GM12878 (cell line): ENCODE measurements at regions not wholly inside any gene's neighbourhood (a gene's known extent, or its start where the extent isn't known, plus 50 kb on each side); places are given as distances from the start of the nearest gene placed in this dataset.
"Not testable (repeated sequence)": the region's sequence is repeated elsewhere in the genome, so short reads cannot be mapped to it uniquely, and the experiment has no call there.

Experiments
- ATAC-seq: fragments of 200-7000 bp; cut with Tn5 transposase; 3 replicates; pipeline ENCODE4 v1.9.1; 2020; ENCODE audit warnings: mild to moderate bottlenecking, moderate library complexity
- BruUV-seq: library from RNA; stranded (reverse); fragments of 400-500 nt; replicated peaks from 2 replicates; lab custom pipeline; 2021; lab: Mats Ljungman, UMichigan
- CTCF ChIA-PET: fragments of 300-600 bp; sonication (Branson Sonifier 250); formaldehyde crosslinking; extraction: SDS; loops from one replicate; lab custom pipeline; 2021; ENCODE audit warnings: inconsistent platforms; lab: Yijun Ruan, JAX
- POLR2A ChIA-PET: fragments of 350-600 bp; formaldehyde crosslinking; extraction: SDS; loops from one replicate; lab custom pipeline; 2021; ENCODE audit warnings: inconsistent platforms; lab: Charles Lee
- RAD21 ChIA-PET: fragments of 300-600 bp; sonication (Branson Sonifier 250); formaldehyde crosslinking; loops from one replicate; lab custom pipeline; 2023; ENCODE audit warnings: antibody characterized with exemption; ENCODE audit not compliant: unreplicated experiment; lab: Charles Lee
- SMC1A ChIA-PET: fragments of 300-600 bp; sonication (Branson Sonifier 250); formaldehyde crosslinking; loops from one replicate; lab custom pipeline; 2023; ENCODE audit not compliant: unreplicated experiment, uncharacterized antibody; lab: Charles Lee
- DNase-seq: peaks from one replicate; pipeline ENCODE4 v3.0.0-alpha.2; 2011; ENCODE audit warnings: low read depth, low spot score
- FAIRE-seq: peaks from 3 replicates; lab custom pipeline; 2011; peaks lifted over from hg19 to GRCh38; lab: Jason Lieb, UNC
- H2AFZ ChIP-seq: 2 replicates; pipeline ENCODE4 v1.6.0; 2011; ENCODE audit warnings: low read depth, low read length, control low read depth; ENCODE audit not compliant: control insufficient read depth
- H3K27ac ChIP-seq: 2 replicates; pipeline ENCODE4 v1.5.1; 2011; ENCODE audit warnings: control low read depth; ENCODE audit not compliant: control insufficient read depth, insufficient read depth
- H3K27me3 ChIP-seq, 2 experiments: replicated peaks in 1 of 2; 2 replicates each; pipeline versions ENCODE4 v1.6.0 to v1.6.1; 2011; ENCODE audit warnings: low read length in 1 of 2; ENCODE audit not compliant: control insufficient read depth in 2 of 2, insufficient read depth in 2 of 2
- H3K36me3 ChIP-seq, 2 experiments: 2 replicates each; pipeline ENCODE4 v1.5.1; 2011; ENCODE audit warnings: low read length in 1 of 2; ENCODE audit not compliant: control insufficient read depth in 2 of 2, insufficient read depth in 2 of 2
- H3K4me1 ChIP-seq: 2 replicates; pipeline ENCODE4 v1.6.1; 2011; ENCODE audit warnings: mild to moderate bottlenecking, low read length, moderate library complexity, mixed read lengths; ENCODE audit not compliant: control insufficient read depth, insufficient read depth
- H3K4me2 ChIP-seq: 2 replicates; pipeline ENCODE4 v1.6.0; 2011; ENCODE audit warnings: control low read depth; ENCODE audit not compliant: control insufficient read depth, insufficient read depth
- H3K4me3 ChIP-seq: fragments of 200-600 bp; sonication (generic); 2 replicates; pipeline ENCODE4 v1.5.1; 2016
- H3K79me2 ChIP-seq: 2 replicates; pipeline ENCODE4 v1.6.0; 2011; ENCODE audit warnings: low read length; ENCODE audit not compliant: control insufficient read depth, insufficient read depth
- H3K9ac ChIP-seq: 2 replicates; pipeline ENCODE4 v1.8.0; 2011; ENCODE audit warnings: low read length, control low read depth, mixed read lengths; ENCODE audit not compliant: control insufficient read depth, insufficient read depth
- H3K9me3 ChIP-seq: replicated peaks from 3 replicates; pipeline ENCODE4 v1.5.1; 2011; ENCODE audit warnings: mild to moderate bottlenecking, low read length; ENCODE audit not compliant: control insufficient read depth, insufficient read depth
- H4K20me1 ChIP-seq: 2 replicates; pipeline ENCODE4 v1.6.0; 2011; ENCODE audit not compliant: control insufficient read depth, insufficient read depth
- FOXK2 ChIP-seq: fragments of 450-650 bp; IDR thresholded peaks from 2 replicates; pipeline ENCODE4 v1.6.1; 2017; ENCODE audit warnings: mild to moderate bottlenecking, moderate library complexity
- WGBS: methylation state at CpG from one replicate; pipeline ENCODE4 v1.1.6; 2016; ENCODE audit warnings: low lambda C conversion rate; ENCODE audit not compliant: insufficient replicate concordance, insufficient coverage; ENCODE audit errors: missing lambda C conversion rate; 5-methylcytosine and 5-hydroxymethylcytosine counted together
- in situ Hi-C: fragments of 300-500 bp; cut with MboI; formaldehyde crosslinking; loops from 9 replicates; pipeline ENCODE4 v1.14.3; 2018; ENCODE audit warnings: mixed read lengths
- intact Hi-C: fragments of 100-400 bp; cut with micrococcal nuclease; formaldehyde crosslinking; loops from one replicate; pipeline ENCODE4 v1.14.2; 2022; ENCODE audit not compliant: unreplicated experiment

GRCh38 chr21:10431995-10432394 lies 89.4 kb upstream of the TPTE start:
- H3K4me2 ChIP-seq, FAIRE-seq, H3K79me2 ChIP-seq, CTCF ChIA-PET, ATAC-seq, BruUV-seq, RAD21 ChIA-PET, H3K27ac ChIP-seq, H2AFZ ChIP-seq, H3K9ac ChIP-seq, H3K4me3 ChIP-seq, H3K9me3 ChIP-seq, in situ Hi-C loops, POLR2A ChIA-PET, H3K36me3 ChIP-seq, H3K27me3 ChIP-seq, intact Hi-C loops, H3K4me1 ChIP-seq, H4K20me1 ChIP-seq, DNase-seq: not testable (repeated sequence)
- WGBS, result 14% methylated on average over 6 of the region's 6 CpGs
- SMC1A ChIA-PET, result interaction anchor here (1.0 kb wide), 1 partner anchor 14 kb away, joined by 3 read pairs; no protein-coding TSS in a partner anchor
- TF ChIP-seq FOXK2, result peak; percentile 45

GRCh38 chr21:10432456-10432855 lies 88.9 kb upstream of the TPTE start:
- intact Hi-C loops, H3K4me1 ChIP-seq, H3K9me3 ChIP-seq, H3K79me2 ChIP-seq, H3K27me3 ChIP-seq, SMC1A ChIA-PET, H2AFZ ChIP-seq, CTCF ChIA-PET, BruUV-seq, POLR2A ChIA-PET, H4K20me1 ChIP-seq, ATAC-seq, H3K9ac ChIP-seq, H3K4me2 ChIP-seq, FAIRE-seq, H3K4me3 ChIP-seq, H3K36me3 ChIP-seq, RAD21 ChIA-PET, in situ Hi-C loops, H3K27ac ChIP-seq, DNase-seq: not testable (repeated sequence)

GRCh38 chr21:10437977-10438376 lies 83.4 kb upstream of the TPTE start:
- 8% methylated on average over 4 of the region's 4 CpGs for WGBS
- ATAC-seq, H2AFZ ChIP-seq, POLR2A ChIA-PET, DNase-seq, H3K4me2 ChIP-seq, H3K79me2 ChIP-seq, H3K27me3 ChIP-seq, H3K9me3 ChIP-seq, intact Hi-C loops, H4K20me1 ChIP-seq, H3K36me3 ChIP-seq, H3K27ac ChIP-seq, RAD21 ChIA-PET, H3K9ac ChIP-seq, BruUV-seq, in situ Hi-C loops, CTCF ChIA-PET, H3K4me3 ChIP-seq, H3K4me1 ChIP-seq, FAIRE-seq, SMC1A ChIA-PET: not testable (repeated sequence)

DNA sequence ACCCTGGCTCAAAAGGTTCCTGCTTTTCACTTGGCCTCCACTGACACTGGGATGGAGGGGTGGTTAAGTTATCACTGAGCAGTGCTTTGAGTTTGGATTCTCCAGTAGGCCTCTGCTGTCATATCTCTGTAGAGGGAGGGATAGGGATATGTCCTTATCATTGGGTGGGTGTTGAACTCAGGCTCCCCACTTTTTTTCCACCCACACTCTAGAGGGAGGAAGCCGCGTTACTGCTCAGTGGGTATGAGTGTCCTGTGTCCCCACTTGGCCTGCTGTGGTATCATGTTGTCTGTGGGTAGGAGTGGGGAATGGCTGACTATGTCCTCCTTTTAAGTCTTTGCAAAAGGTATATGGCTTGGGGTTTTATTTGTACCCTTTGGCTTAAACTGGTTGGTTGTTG lies 80.7 kb upstream of the TPTE start:
- POLR2A ChIA-PET, DNase-seq, CTCF ChIA-PET, H3K27me3 ChIP-seq, H3K4me3 ChIP-seq, H3K4me1 ChIP-seq, H3K79me2 ChIP-seq, H2AFZ ChIP-seq, RAD21 ChIA-PET, H3K9ac ChIP-seq, H3K9me3 ChIP-seq, FAIRE-seq, BruUV-seq, H3K36me3 ChIP-seq, H3K27ac ChIP-seq, H4K20me1 ChIP-seq, SMC1A ChIA-PET, in situ Hi-C loops, H3K4me2 ChIP-seq, ATAC-seq, intact Hi-C loops: not testable (repeated sequence)
- WGBS, result 67% methylated on average over 2 of the region's 2 CpGs
